GM12878 (cell line): ENCODE measurements at regions not wholly inside any gene's neighbourhood (a gene's known extent, or its start where the extent isn't known, plus 50 kb on each side); places are given as distances from the start of the nearest gene placed in this dataset.

Experiments used
- CTCF ChIP-seq, 3 experiments: IDR thresholded peaks in 2 of 3; conservative IDR thresholded peaks in 1 of 3; 2 replicates each; pipeline ENCODE4 v1.5.1; 2011; ENCODE audit warnings: low read depth in 3 of 3, low read length in 3 of 3, mild to moderate bottlenecking in 3 of 3, control low read depth in 2 of 3, moderate library complexity in 2 of 3, inconsistent platforms in 1 of 3, mixed read lengths in 1 of 3; ENCODE audit not compliant: control insufficient read depth in 2 of 3, insufficient read depth in 1 of 3; ENCODE audit errors: extremely low read depth in 1 of 3
- POLR2A ChIP-seq: IDR thresholded peaks from 2 replicates; pipeline ENCODE4 v1.6.1; 2011; ENCODE audit warnings: low read depth, mild to moderate bottlenecking, low read length
- ZSCAN29 ChIP-seq: fragments of 450-650 bp; IDR thresholded peaks from 2 replicates; pipeline ENCODE4 v1.6.1; 2017; ENCODE audit warnings: mild to moderate bottlenecking, moderate library complexity
- TF ChIP-seq, protein P1 (sequence below): IDR thresholded peaks from 2 replicates; pipeline ENCODE4 v1.6.1; 2012; ENCODE audit warnings: low read depth, low read length, improper control_type of control experiment

DNA sequence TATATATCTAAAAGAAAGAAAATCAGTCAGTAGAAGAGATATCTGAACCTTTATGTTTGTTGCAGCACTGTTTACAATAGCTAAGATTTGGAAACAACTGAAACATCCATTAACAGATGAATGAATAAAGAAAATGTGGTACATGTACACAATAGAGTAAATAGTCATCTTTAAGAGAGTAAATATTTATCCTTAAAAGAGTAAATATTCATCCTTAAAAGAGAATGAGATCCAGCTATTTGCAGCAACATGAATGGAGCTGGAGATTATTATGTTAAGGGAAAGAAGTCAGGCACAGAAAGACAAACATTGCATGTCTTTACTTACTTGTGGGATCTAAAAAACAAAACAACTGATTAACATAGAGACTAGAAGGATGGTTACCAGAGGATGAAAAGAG is 197.0 kb upstream of the CBLB start:
- TF ChIP-seq ZSCAN29 (no peak), POLR2A (no peak), CTCF (IDR thresholded peaks at IDR 0.05 in 2 of 3, conservative IDR thresholded peaks at IDR 0.05 in 1 of 3; ENCODE audit: control insufficient read depth in 2 of 3, extremely low read depth in 1 of 3, insufficient read depth in 1 of 3, low read depth in 3 of 3, low read length in 3 of 3) (no peak)
- TF ChIP-seq, protein P1, sequence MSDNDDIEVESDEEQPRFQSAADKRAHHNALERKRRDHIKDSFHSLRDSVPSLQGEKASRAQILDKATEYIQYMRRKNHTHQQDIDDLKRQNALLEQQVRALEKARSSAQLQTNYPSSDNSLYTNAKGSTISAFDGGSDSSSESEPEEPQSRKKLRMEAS = no peak
